Posterior cingulate gyrus (tissue), 11 donors: ENCODE measurements at regions not wholly inside any gene's neighbourhood (a gene's known extent, or its start where the extent isn't known, plus 50 kb on each side); places are given as distances from the start of the nearest gene placed in this dataset.
A peak's percentile ranks its signal among the peaks of the same experiment; 100 is the strongest.
"Not testable (repeated sequence)": the region's sequence is repeated elsewhere in the genome, so short reads cannot be mapped to it uniquely, and the experiment has no call there.

Source experiments
- DNase-seq, 10 donors: peaks; one replicate each; pipeline versions ENCODE4 v3.0.0 to v3.0.0-alpha.2; 2020 to 2021; ENCODE audit warnings: mixed read lengths in 3 of 10
- intact Hi-C: fragments of 100-400 bp; cut with DNase I; formaldehyde crosslinking; loops from one replicate; pipeline ENCODE4 v1.15.1; 2023

DNA sequence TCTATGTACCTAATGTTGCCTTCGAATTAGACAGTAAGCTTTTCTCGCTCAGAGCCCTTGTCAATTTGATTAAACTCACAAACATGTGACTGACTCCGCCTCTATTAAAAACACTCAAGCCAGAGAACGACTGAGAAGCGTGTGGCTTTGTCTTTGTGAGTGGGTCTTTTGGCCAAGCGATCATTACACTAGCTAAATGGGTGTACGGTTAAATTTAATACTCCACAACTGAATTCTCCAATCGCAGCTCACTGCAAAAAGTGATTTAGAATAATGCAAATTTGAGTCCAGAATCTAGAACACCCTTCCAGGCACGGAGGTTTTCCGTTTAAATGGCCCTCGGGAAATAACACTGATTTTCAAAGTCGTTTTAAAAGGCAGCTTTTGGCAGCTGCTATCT lies 253.7 kb downstream of the EFCAB11 start:
- no peak for DNase-seq
- intact Hi-C loops = loop anchor here (5.0 kb wide), 1 partner anchor 212 kb away; no protein-coding TSS in a partner anchor

DNA sequence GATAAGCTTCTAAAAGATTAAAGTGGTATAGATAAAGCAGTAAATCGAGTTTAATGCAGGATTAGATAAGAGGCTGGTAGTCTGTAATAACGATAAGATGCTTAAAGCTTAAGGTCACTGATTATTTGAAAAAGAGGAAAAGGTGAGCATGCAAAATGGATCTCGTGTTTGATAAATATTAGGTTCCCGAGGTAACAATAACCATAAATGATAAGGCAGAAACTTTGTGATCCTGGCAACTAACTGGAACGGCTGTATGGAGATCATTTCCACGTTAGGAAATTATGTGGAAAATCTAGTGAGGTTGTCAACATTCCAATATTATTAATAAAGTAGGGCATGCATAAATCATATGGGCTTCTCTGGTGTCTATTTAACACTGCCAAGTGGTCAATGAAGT lies 255.5 kb downstream of the EFCAB11 start:
- DNase-seq = no peak
- intact Hi-C loops = no loop called here

DNA sequence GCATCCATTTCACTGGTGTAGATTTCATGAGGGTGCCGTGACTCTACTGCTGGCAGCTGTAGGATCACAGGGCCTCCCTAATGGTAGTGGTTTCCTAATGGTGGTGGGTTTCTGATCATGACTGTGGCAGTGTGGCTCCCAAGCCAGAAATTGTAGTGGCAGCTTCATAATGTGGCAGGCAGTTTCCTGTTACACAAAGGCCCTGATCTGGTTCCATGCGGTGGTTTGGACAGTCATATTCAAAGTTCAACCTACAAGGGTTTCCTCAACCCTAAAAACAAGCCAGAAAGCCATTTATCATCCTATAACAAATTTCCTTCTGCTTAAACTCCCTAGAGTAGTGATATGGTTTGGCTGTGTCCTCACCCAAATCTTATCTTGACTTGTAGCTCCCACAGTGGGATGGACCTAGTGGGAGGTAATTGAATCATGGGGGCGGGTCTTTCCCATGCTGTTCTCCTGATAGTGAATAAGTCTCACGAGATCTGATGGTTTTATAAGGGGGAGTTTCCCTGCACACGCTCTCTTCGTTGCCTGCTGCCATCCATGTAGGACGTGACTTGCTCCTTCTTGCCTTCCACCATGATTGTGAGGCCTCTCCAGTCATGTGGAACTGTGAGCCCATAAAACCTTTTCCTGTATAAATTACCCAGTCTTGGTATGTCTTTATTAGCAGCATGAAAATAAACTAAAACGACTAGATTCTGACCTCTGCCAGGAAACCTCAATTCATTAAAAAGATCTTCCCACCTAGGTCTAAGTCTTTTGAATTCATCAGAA lies 257.1 kb downstream of the EFCAB11 start:
- intact Hi-C loops = no loop called here
- DNase-seq = no peak

DNA sequence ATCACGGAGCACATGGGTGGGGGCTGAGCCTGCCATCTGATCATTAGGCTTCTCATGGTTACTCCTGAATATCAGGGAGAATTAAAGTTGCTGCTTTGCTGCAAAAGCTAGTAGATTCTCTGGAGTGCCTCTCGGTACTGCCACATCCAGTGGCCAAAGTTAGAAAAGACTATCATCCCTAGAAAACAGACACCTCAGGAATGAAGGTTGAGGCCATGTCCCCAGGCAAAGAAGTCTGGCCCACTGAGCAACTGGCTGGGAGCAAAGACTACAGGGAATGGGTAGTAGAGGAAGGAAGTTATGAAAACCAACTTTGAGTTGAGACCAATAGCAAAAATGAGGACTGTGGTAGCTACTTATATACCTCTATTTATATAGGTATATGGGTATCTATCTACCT lies 258.7 kb downstream of the EFCAB11 start:
- intact Hi-C loops = no loop called here
- no peak for DNase-seq

DNA sequence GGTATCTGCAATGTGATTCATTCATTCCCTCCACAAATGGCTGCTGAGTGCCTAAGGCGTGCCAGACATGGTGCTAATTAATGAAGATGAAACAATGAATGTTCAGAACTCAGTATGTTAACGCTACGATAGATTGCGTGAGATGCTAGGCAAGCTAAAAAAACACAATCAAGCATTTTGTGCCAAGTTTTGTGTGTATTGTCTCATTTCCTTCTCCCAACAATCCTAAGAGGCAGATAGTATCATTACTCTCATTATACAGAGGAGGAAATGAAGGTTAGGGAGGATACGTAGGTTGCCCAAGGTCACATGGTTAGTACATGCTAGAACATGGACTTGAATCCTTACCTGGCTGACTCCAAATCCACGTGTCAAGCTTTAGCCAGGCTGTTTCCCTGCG lies 264.4 kb downstream of the EFCAB11 start:
- intact Hi-C loops = no loop called here
- no peak for DNase-seq

DNA sequence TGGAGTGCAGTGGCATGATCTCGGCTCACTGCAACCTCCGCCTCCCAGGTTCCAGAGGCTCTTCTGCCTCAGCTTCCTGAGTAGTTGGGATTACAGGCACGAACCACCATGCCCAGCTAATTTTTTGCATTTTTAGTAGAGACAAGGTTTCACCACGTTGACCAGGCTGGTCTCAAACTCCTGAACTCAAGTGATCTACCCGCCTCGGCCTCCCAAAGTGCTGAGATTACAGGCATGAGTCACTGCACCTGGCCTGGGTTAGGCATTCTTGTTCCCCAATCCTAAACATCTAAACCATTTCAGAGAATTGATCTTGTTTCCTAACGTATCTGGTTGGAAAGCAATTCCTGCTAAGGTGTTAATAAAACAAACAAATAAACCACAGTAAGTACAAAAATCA lies 264.8 kb downstream of the EFCAB11 start:
- DNase-seq, intact Hi-C loops: not testable (repeated sequence)

DNA sequence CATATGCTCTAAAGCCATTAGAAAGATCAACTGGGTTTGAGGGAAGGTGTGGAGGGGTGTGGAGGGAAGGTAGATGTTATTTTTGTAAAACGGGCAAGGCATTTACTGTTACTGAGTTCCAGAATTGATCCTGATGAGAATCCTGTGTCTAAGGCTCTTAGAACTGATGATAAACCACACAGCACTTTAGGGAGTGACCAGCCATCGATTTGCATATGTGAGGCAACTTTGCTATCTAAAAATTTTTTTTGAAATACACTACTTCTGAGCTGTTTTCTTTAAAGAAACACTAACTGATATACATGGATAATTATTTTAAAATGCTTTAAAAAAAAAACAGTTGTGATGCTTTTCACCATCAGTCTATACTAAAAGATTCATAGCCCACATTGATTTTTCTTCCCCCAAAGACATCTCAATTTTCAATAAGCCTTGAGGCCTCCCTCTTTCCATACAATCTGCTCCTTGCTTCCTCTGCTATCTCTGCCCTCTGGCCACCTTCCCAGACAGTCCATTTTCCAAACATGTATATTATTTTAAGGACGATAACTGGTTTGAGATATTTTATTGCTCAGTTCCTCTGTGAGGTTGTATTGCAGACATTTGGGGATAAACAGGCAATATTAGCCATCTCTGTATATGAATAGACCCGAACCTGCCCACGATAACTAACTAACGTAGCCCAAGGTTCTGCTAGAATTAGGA lies 265.9 kb downstream of the EFCAB11 start:
- no peak for DNase-seq
- intact Hi-C loops = no loop called here

DNA sequence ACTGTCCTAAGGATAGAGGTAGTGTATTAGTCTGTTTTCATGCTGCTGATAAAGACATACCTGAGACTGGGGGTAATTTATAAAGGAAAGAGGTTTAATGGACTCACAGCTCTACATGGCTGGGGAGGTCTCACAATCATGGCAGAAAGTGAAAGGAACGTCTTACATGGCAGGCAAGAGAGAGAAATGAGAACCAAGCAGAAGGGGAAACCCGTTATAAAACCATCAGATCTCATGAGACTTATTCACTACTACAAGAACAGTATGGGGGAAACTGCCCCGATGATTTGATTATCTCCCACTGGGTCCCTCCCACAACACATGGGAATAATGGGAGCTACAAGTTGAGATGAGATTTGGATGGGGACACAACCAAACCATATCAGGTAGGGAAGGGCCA lies 267.4 kb downstream of the EFCAB11 start:
- DNase-seq, intact Hi-C loops: not testable (repeated sequence)

DNA sequence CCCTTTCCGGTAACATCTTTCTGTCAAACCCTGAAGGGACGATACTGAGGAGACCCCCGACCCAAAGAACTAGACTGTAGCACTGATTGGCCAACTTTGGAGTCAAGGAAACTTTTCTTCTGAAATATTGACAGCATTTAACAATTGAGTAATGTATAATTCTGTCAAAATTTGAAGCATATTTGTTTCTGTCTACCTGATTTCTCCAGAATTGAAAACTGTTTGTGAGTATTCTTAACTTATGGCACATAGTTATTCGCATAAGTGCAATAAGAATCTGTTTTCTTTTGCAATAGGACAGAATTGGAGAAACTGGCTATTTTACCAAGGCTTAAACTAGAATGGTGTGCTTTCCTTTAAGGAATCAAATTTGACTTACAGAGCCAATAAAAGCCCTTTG lies 267.1 kb upstream of the FOXN3 start:
- intact Hi-C loops = no loop called here
- DNase-seq = no peak

DNA sequence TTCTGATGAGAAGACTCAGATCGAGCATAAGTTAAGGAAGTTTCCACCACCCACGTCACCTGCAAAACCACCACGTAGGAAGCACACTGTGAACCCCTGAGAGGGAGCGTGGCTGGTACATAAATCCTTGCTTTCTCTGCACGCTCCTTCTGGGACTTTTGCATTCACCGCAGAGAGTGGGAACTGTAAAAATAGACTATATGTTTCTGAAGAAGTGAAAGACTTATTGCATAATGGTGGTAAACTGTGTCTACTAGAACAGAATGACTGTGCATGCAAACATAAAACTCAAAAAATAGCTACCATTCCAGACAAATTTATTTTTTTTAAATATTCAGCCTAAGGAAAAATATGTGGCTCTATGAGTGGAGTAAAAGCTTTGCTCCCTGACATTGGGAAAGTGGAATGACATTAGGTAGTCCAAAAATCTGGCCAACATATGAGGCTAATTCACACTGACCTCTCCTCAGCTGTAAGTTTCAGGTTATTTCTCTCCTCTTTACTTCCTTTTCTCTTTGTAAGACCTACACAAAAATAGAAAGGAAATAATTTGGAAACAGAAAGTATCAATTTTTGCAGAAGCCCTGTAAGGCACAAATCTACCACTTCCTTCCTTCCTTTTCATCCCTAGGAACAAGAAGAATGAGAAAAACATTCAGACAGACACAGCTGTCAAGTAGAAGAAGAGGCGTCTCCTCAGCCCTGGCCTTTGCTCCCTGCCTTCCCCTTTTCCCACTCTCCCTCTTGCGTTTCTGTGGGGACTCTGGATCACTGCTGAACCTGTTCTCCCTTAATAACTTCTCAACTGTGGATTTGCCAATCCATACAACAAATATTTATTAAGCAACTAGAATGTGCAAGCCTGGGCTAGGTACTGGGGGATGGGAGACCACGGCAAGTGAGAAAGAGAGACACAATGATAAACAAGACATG lies 264.3 kb upstream of the FOXN3 start:
- DNase-seq = peak in 5 of 10 donors; percentile 20 to 83 (median 28)
- intact Hi-C loops = no loop called here

DNA sequence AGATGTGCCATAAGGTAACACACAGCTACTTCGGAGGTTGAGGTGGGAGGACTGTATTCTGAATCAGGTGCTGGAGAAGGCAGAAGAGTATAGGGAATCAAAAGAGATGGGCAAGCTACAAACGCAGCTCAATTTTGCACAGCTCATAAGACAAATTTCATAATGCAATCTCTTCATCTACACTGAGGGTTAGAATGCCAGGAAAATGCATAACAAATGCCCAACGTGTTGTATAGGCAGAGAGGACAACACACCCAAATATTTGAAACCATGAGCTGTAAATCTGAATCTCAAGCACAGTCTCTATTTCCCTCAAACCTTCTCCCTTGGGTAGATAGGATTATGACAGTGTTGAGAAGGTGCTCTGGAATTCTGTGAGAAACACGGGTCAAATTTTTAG lies 263.1 kb upstream of the FOXN3 start:
- DNase-seq = no peak
- intact Hi-C loops = no loop called here

DNA sequence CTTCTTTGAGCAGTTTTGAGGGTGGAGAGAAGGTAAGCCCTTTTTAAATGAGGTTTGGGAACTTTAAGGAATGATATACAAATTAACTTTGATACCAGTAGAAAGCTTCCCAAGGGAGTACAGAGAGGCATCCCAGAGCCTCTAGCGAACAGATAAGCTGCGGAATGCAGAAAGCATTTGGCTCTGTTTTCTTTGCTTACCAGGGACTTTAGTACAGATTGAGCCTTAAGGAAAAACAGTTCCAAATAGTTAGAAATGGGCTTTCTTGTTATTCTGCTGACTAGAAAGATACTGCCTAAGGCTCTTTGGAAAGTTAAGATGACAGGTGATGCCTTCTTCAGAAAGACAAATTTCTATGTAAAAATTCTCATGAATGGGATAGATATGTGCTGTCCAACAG lies 261.7 kb upstream of the FOXN3 start:
- intact Hi-C loops = no loop called here

DNA sequence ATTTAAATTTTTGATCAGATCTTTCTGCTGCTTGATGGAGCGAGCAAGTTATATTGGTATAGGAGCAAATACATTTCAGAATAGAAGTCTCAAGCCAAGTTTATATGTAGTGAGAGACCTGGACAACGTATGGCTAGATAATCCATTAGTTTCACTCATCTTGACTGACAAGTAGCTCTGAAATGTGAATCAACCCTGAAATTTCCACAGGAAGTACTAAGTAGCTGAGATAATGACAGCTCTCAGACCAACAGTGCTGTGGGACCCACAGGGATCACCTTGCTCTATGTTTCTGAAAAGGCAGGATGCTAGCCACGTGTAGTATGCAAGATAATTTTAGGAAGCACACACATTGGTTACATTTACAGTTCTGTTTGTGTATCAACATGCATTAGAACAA lies 258.6 kb upstream of the FOXN3 start:
- DNase-seq = no peak
- intact Hi-C loops = no loop called here

More for the DNA sequence above, 261.7 kb upstream of the FOXN3 start:
- DNase-seq = no peak

DNA sequence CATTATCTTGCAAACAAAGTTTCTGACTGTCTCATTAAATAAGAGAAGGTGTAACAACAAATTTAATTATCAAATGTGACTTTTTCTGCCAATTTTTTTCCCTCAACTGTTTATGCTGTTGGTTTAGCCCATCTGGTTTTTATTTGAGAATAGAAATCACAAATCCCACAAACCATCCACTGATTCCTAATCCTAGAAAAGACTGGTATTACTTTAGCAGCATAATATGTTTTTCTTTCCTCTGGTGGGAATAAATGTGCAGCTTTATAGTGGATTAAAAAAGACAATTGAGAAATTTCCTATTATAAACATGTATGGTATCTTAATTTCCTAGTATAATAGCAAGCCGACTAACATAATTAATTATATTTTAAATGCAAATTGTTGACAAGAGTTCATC lies 257.9 kb upstream of the FOXN3 start:
- DNase-seq = no peak
- intact Hi-C loops = no loop called here

DNA sequence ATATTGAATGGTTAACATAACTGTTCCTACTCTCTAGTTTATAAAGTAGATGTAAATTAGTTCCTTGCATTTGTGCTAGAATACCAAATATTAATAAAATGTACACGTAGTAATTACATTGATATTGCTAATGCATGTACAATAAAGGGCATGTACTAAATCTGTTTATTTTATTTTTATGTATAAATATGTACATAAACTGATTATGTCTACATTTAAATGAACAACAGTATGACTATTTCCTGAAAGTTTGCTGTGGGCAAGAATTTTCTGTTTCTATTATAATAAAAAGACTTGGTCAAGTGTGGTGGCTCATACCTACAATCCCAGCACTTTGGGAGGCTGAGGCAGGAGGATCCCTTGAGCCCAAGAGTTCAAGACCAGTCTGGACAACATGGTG lies 257.2 kb upstream of the FOXN3 start:
- intact Hi-C loops = no loop called here
- DNase-seq = no peak

DNA sequence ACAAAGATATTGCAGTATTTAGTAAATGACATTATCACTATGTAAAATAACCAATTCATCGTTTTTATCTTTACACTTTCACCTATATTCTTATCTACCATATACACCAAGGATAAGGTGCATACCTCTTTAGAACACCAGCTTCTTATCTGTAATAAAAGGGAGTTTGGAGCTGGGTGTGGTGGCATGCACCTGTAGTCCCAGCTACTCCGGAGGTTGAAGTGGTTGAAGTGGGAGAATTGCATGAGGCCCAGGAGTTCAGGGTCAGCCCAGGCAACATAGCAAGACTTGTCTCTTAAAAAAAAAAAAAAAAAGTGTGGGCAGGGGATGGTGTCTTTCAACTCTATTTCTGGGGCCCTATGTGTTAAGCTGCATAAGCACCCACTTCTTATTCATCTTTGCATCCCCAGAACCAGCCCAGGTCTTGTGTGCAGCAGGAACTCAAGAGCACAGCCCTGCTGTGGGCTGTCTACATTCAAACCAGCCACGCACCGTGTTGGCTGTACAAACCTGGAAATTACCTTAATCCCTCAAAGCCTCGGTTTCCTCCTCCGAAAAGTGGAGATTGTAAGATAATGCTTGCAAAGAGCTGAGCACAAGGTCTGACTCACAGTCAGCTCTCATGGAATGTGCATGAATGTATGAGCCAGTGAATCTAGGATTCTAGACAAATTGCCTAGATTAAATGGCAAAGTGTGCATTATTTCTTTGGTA lies 256.6 kb upstream of the FOXN3 start:
- intact Hi-C loops = no loop called here
- no peak for DNase-seq

DNA sequence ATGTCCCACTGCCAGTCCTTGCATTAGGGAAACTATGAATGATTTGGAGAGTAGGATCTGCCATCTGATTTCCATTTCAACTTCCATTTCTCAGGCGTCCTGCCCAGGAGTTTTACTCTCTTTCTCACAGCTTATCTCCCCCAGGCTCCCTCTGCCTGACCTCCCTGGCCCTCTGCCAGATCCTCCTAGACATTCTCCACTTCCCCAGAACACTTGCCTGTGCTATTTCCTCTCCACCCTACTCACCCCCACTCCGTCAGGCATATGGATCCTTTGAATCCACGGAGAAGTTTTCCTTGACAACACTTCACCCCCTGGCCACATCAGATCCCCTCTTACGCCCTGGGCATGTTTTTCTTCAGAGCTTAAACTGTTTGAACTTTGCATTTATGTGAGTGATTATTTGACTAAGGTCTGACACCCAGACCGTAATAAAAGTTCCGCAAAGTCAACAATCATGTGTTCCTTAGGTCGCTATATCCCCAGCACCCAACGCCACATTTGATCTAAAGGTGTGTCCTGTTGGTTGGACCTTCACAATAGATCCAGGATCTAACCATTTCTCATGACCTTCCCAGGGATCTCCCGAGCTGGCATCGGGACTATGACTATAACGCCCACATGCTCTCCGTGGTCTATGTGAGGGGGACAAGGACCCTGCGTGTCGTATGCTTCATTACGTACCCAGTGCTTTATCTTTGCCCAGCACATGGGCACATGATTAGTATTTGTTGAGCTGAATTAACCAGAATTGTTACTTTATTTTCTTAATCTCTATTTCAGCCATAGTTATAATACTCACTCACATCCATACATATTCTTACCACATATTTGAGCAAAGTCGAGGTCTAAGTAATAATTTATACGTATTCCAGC lies 255.8 kb upstream of the FOXN3 start:
- peak in 1 of 10 donors; percentile 12 for DNase-seq
- intact Hi-C loops = no loop called here

DNA sequence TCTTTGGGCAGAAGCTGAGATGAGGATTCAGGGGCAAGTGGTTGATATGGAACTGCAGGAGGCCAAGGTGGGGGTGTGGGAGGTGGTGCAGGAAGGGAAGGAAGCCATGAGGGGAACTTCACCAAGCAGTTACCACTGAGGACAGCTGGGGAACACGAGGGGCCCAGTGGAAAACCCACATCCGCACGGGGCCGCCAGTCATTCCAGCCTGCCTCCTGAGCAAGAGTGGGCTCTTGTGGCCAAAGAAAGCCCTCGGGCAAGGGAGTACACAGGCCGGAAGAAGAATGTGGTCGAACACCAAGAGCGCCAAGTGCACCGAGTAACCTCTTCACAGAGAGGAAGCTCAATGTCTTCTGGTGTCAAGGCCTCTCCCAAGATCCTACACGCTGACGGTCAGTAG lies 252.2 kb upstream of the FOXN3 start:
- intact Hi-C loops = no loop called here

DNA sequence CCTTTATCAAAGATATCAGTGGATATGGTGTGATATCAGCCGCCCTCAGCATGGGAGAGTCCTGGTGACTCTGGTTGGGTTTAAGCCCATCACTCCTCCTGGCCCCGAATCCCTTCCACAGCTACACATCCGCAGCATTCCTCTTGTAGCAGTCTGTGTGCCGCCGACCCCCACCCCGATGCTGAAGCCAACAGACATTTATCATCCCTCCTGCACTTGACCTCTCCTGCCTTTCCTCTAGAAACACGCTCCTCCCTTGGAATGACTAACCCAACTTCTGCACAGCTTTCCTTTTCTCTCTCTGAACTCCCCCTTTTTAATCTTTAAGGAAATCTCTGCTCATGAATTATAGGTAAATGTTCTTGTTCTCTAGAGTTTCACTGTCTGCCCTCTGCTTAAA lies 250.9 kb upstream of the FOXN3 start:
- DNase-seq = no peak
- intact Hi-C loops = no loop called here

More for the DNA sequence above, 252.2 kb upstream of the FOXN3 start:
- DNase-seq = peak in 9 of 10 donors; percentile 11 to 80 (median 35)
